T-helper 2 cell treated with Interferon-gamma antibody and Interleukin-4, amounts not matched to agents 5 μg/mL and 100 μg/mL, for 36 hours (primary cell): ENCODE measurements at regions not wholly inside any gene's neighbourhood (a gene's known extent, or its start where the extent isn't known, plus 50 kb on each side); places are given as distances from the start of the nearest gene placed in this dataset.

Source experiments
- DNase-seq: peaks from one replicate; pipeline ENCODE4 v3.0.0; 2021; ENCODE audit warnings: low spot score
- H3K27ac Mint-ChIP-seq: one replicate; pipeline ENCODE4 v1.8.0; 2021; ENCODE audit warnings: mild to moderate bottlenecking, mixed read lengths
- H3K27me3 Mint-ChIP-seq: one replicate; pipeline ENCODE4 v1.8.0; 2021; ENCODE audit warnings: low read depth, mixed read lengths
- H3K36me3 Mint-ChIP-seq: one replicate; pipeline ENCODE4 v1.8.0; 2021; ENCODE audit warnings: low read depth, mixed read lengths
- H3K4me1 Mint-ChIP-seq: one replicate; pipeline ENCODE4 v1.8.0; 2021; ENCODE audit warnings: low read depth, mixed read lengths
- H3K4me3 Mint-ChIP-seq: one replicate; pipeline ENCODE4 v1.8.0; 2022; ENCODE audit warnings: mild to moderate bottlenecking, moderate library complexity, mixed read lengths
- H3K9me3 Mint-ChIP-seq: one replicate; pipeline ENCODE4 v1.8.0; 2021; ENCODE audit warnings: mixed read lengths

- H3K27me3 Mint-ChIP-seq, result no peaks in the 10 kb centered on the region
- no peaks in the 10 kb centered on the region for H3K4me1 Mint-ChIP-seq
- DNase-seq, result no peak
- H3K4me3 Mint-ChIP-seq, result no peak overlapping the region
- no peaks in the 10 kb centered on the region for H3K9me3 Mint-ChIP-seq
- no peaks in the 10 kb centered on the region for H3K36me3 Mint-ChIP-seq
- no peak overlapping the region for H3K27ac Mint-ChIP-seq
Observed at GRCh38 chr6:84280639-84281038, 53.2 kb upstream of the CEP162 start.

- H3K27ac Mint-ChIP-seq, result no peak overlapping the region
- H3K27me3 Mint-ChIP-seq, result no peaks in the 10 kb centered on the region
- DNase-seq, result no peak
- no peaks in the 10 kb centered on the region for H3K9me3 Mint-ChIP-seq
- no peaks in the 10 kb centered on the region for H3K36me3 Mint-ChIP-seq
- H3K4me3 Mint-ChIP-seq, result no peak overlapping the region
- H3K4me1 Mint-ChIP-seq, result no peaks in the 10 kb centered on the region
Observed at GRCh38 chr6:84280030-84280429, 52.6 kb upstream of the CEP162 start.

GRCh38 chr6:84278321-84278998, 51.0 kb upstream of the CEP162 start:
- H3K9me3 Mint-ChIP-seq, result no peaks in the 10 kb centered on the region
- H3K27ac Mint-ChIP-seq, result no peak overlapping the region
- DNase-seq, result no peak

More at GRCh38 chr6:84278321-84278998, 51.0 kb upstream of the CEP162 start:
- no peaks in the 10 kb centered on the region for H3K4me1 Mint-ChIP-seq
- H3K4me3 Mint-ChIP-seq, result no peak overlapping the region
- H3K27me3 Mint-ChIP-seq, result no peaks in the 10 kb centered on the region
- H3K36me3 Mint-ChIP-seq, result no peaks in the 10 kb centered on the region
